ENCODE measurements at regions not wholly inside any gene's neighbourhood (a gene's known extent, or its start where the extent isn't known, plus 50 kb on each side); places are given as distances from the start of the nearest gene placed in this dataset.

DNA sequence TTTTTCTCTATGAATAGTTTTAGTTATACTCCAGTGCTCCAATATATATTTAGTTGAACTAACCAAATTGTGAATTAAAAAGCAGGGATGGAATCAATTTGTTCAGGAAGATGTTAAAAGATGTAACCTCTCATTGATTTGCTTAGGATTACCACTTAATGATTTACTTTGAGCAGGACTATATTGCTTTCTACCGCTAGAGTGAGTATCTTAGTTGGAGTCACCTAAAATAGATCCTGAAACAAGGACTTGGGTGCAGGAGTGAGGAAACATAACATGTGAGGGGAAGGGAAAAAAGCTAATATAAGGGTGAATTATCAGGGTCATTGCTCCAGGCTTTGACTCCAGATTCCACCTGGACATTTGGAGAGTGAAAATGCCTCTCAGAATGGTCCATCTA lies 2277.4 kb upstream of the C9orf72 start:
- H4K20me1 ChIP-seq (ENCODE audit: control insufficient read depth, insufficient read depth, insufficient read length), result no peaks in the 10 kb centered on the region
- Mint-ChIP-seq H3K4me3 (no peak overlapping the region), H3K9me3 (peaks cover 0 to 9% of the 10 kb centered on the region in 2 experiments; a peak in 2 of 5 replicates), H3K27me3 (ENCODE audit: low read depth) (no peaks in the 10 kb centered on the region), H3K27ac (no peak overlapping the region), H3K4me1 (no peaks in the 10 kb centered on the region), H3K36me3 (ENCODE audit: insufficient read depth in 1 of 3, low read depth in 3 of 3) (no peaks in the 10 kb centered on the region)
- no peak overlapping the region for H2BK120ac ChIP-seq (ENCODE audit: low read depth, low read length, poor library complexity, severe bottlenecking)
- no peaks in the 10 kb centered on the region for H3K4me1 ChIP-seq (ENCODE audit: insufficient read depth, low read length)
- H4K8ac ChIP-seq (replicated peaks; ENCODE audit: insufficient read length, low read depth, low read length), result no peak overlapping the region
- H4K91ac ChIP-seq (ENCODE audit: insufficient read length, low read depth, low read length), result no peak overlapping the region
- WGBS (ENCODE audit: extremely low coverage, insufficient read length, low lambda C conversion rate), result no CpG with 5 or more reads among the region's 1 CpG
- no peaks in the 10 kb centered on the region for H3K9me3 ChIP-seq (ENCODE audit: control insufficient read depth, low read depth, low read length)
- no peak overlapping the region for H4K5ac ChIP-seq (ENCODE audit: insufficient read length, low read depth, low read length)
- no peak overlapping the region for H3K14ac ChIP-seq (ENCODE audit: insufficient read depth, low read length)
- no peak overlapping the region for H2BK12ac ChIP-seq (ENCODE audit: insufficient read length, low read depth, low read length)
- no peak overlapping the region for H3K4me2 ChIP-seq (ENCODE audit: insufficient read depth, insufficient read length, low read length)
- TF ChIP-seq, protein P1, sequence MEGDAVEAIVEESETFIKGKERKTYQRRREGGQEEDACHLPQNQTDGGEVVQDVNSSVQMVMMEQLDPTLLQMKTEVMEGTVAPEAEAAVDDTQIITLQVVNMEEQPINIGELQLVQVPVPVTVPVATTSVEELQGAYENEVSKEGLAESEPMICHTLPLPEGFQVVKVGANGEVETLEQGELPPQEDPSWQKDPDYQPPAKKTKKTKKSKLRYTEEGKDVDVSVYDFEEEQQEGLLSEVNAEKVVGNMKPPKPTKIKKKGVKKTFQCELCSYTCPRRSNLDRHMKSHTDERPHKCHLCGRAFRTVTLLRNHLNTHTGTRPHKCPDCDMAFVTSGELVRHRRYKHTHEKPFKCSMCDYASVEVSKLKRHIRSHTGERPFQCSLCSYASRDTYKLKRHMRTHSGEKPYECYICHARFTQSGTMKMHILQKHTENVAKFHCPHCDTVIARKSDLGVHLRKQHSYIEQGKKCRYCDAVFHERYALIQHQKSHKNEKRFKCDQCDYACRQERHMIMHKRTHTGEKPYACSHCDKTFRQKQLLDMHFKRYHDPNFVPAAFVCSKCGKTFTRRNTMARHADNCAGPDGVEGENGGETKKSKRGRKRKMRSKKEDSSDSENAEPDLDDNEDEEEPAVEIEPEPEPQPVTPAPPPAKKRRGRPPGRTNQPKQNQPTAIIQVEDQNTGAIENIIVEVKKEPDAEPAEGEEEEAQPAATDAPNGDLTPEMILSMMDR (conservative IDR thresholded peaks at IDR 0.05), result peak; percentile 34; the same call in 2 of the 3 replicates
- H3T11ph ChIP-seq (ENCODE audit: low read length), result no peak overlapping the region
- H2AFZ ChIP-seq (ENCODE audit: low read length), result no peak overlapping the region
- H3K79me2 ChIP-seq (ENCODE audit: insufficient read depth, low read length), result no peaks in the 10 kb centered on the region
- H3K27ac ChIP-seq (ENCODE audit: insufficient read length, low read depth, low read length), result no peak overlapping the region
- no peak for DNase-seq
- no peaks in the 10 kb centered on the region for H3K79me1 ChIP-seq (ENCODE audit: insufficient read depth, low read depth, low read length, poor library complexity, severe bottlenecking)
- H2BK15ac ChIP-seq (ENCODE audit: low read depth, low read length), result no peak overlapping the region
- H3K4ac ChIP-seq (ENCODE audit: low read depth, low read length), result no peak overlapping the region
- H2BK5ac ChIP-seq (ENCODE audit: insufficient read length, low read length), result no peak overlapping the region
- H2BK20ac ChIP-seq (ENCODE audit: low read depth, low read length, poor library complexity, severe bottlenecking), result no peak overlapping the region
- H3K23me2 ChIP-seq (ENCODE audit: insufficient read length, low read depth, low read length, poor library complexity, severe bottlenecking), result no peaks in the 10 kb centered on the region
- no peak overlapping the region for H3K18ac ChIP-seq (ENCODE audit: insufficient read length, low read depth, low read length)
- no peak overlapping the region for H3K9ac ChIP-seq (ENCODE audit: extremely low read depth, insufficient read length, low read length)
- H2AK5ac ChIP-seq (ENCODE audit: insufficient read length, low read length), result no peak overlapping the region
- H3K56ac ChIP-seq (ENCODE audit: insufficient read length, low read depth, low read length), result no peak overlapping the region
- no peak overlapping the region for H3K23ac ChIP-seq (ENCODE audit: insufficient read length, low read depth, low read length)
- H3K27me3 ChIP-seq (ENCODE audit: insufficient read depth, low read length), result no peaks in the 10 kb centered on the region

All from H9 (cell line).